GM23338 (cell line): ENCODE measurements at regions not wholly inside any gene's neighbourhood (a gene's known extent, or its start where the extent isn't known, plus 50 kb on each side); places are given as distances from the start of the nearest gene placed in this dataset.

Source experiments
- ATAC-seq: fragments of 200-7000 bp; cut with Tn5 transposase; 3 replicates; pipeline ENCODE4 v1.9.1; 2020
- DNase-seq: peaks from one replicate; pipeline ENCODE4 v3.0.0-alpha.2; 2015; ENCODE audit warnings: low spot score
- H2AFZ ChIP-seq: fragments of 200-600 bp; sonication (generic); 2 replicates; pipeline ENCODE4 v1.8.0; 2016; ENCODE audit warnings: antibody characterized with exemption, mild to moderate bottlenecking, moderate library complexity
- H3F3A ChIP-seq: fragments of 200-600 bp; sonication (generic); replicated peaks from 2 replicates; pipeline ENCODE4 v1.8.0; 2017; ENCODE audit warnings: antibody characterized with exemption, mixed run types, low read depth
- H3K27ac ChIP-seq: fragments of 200-600 bp; sonication (generic); 2 replicates; pipeline ENCODE4 v1.6.1; 2016; ENCODE audit warnings: low read depth
- H3K27me3 ChIP-seq: fragments of 200-600 bp; sonication (generic); 2 replicates; pipeline ENCODE4 v1.8.0; 2016; ENCODE audit warnings: mild to moderate bottlenecking, mixed run types, moderate library complexity; ENCODE audit not compliant: insufficient read depth
- H3K36me3 ChIP-seq: fragments of 200-600 bp; sonication (generic); 2 replicates; pipeline ENCODE4 v1.8.0; 2016; ENCODE audit warnings: mild to moderate bottlenecking; ENCODE audit not compliant: insufficient read depth
- H3K4me1 ChIP-seq: fragments of 200-600 bp; sonication (generic); 2 replicates; pipeline ENCODE4 v1.8.0; 2016; ENCODE audit warnings: mild to moderate bottlenecking, moderate library complexity; ENCODE audit not compliant: insufficient read depth
- H3K4me2 ChIP-seq: fragments of 200-600 bp; sonication (generic); 2 replicates; pipeline ENCODE4 v1.7.1; 2017; ENCODE audit warnings: mixed run types
- H3K4me3 ChIP-seq: fragments of 200-600 bp; sonication (generic); 2 replicates; pipeline ENCODE4 v1.6.1; 2016; ENCODE audit warnings: mixed run types
- H3K79me2 ChIP-seq: fragments of 200-600 bp; sonication (generic); replicated peaks from 2 replicates; pipeline ENCODE4 v1.8.0; 2017; ENCODE audit warnings: mild to moderate bottlenecking; ENCODE audit not compliant: insufficient read depth
- H3K9me2 ChIP-seq: fragments of 200-600 bp; sonication (generic); 2 replicates; pipeline ENCODE4 v1.8.0; 2017; ENCODE audit not compliant: insufficient read depth
- H4K20me1 ChIP-seq: fragments of 200-600 bp; sonication (generic); replicated peaks from 2 replicates; pipeline ENCODE4 v1.8.0; 2017; ENCODE audit warnings: mild to moderate bottlenecking; ENCODE audit not compliant: insufficient read depth
- H3K27ac Mint-ChIP-seq: 2 replicates; pipeline ENCODE4 v1.8.0; 2020; ENCODE audit warnings: inconsistent platforms, mild to moderate bottlenecking, moderate library complexity, mixed read lengths
- H3K27me3 Mint-ChIP-seq: 3 replicates; pipeline ENCODE4 v1.8.0; 2022; ENCODE audit warnings: low read depth, mild to moderate bottlenecking, moderate library complexity, mixed read lengths, inconsistent platforms; ENCODE audit not compliant: insufficient read depth, poor library complexity
- H3K36me3 Mint-ChIP-seq: 3 replicates; pipeline ENCODE4 v1.8.0; 2021; ENCODE audit warnings: low read depth, mild to moderate bottlenecking, inconsistent platforms, moderate library complexity, mixed read lengths
- H3K4me1 Mint-ChIP-seq: 3 replicates; pipeline ENCODE4 v1.8.0; 2020; ENCODE audit warnings: mild to moderate bottlenecking, inconsistent platforms, mixed read lengths
- H3K4me3 Mint-ChIP-seq: 3 replicates; pipeline ENCODE4 v1.8.0; 2021; ENCODE audit warnings: moderate library complexity, mild to moderate bottlenecking, inconsistent platforms, mixed read lengths
- H3K9me3 Mint-ChIP-seq: 3 replicates; pipeline ENCODE4 v1.8.0; 2020; ENCODE audit warnings: moderate library complexity, mild to moderate bottlenecking, inconsistent platforms, mixed read lengths
- CREB1 ChIP-seq: fragments of 250-450 bp; sonication (Bioruptor Pico); IDR thresholded peaks from 2 replicates; pipeline ENCODE4 v1.5.0; 2020; ENCODE audit warnings: low read depth, mild to moderate bottlenecking, moderate library complexity
- EZH2 ChIP-seq: fragments of 200-600 bp; sonication (generic); IDR thresholded peaks from one replicate; pipeline ENCODE4 v1.8.0; 2017; ENCODE audit warnings: antibody characterized with exemption, mild to moderate bottlenecking, low read depth; ENCODE audit not compliant: unreplicated experiment
- EZH2phosphoT487 ChIP-seq: fragments of 200-600 bp; sonication (generic); IDR thresholded peaks from one replicate; pipeline ENCODE4 v1.8.1; 2018; ENCODE audit warnings: antibody characterized with exemption; ENCODE audit not compliant: unreplicated experiment
- JUNB ChIP-seq: IDR thresholded peaks from one replicate; pipeline ENCODE4 v1.6.1; 2016; ENCODE audit warnings: antibody characterized with exemption; ENCODE audit not compliant: unreplicated experiment
- NANOG ChIP-seq: IDR thresholded peaks from 2 replicates; pipeline ENCODE4 v1.6.1; 2016; ENCODE audit warnings: antibody characterized with exemption, borderline replicate concordance
- POLR2AphosphoS5 ChIP-seq: IDR thresholded peaks from 2 replicates; pipeline ENCODE4 v1.6.1; 2016; ENCODE audit warnings: antibody characterized with exemption, low read depth
- STAT1 ChIP-seq: IDR thresholded peaks from one replicate; pipeline ENCODE4 v1.6.1; 2016; ENCODE audit warnings: antibody characterized with exemption; ENCODE audit not compliant: unreplicated experiment
- ZNF331 ChIP-seq: fragments of 250-450 bp; sonication (Bioruptor Pico); IDR thresholded peaks from 2 replicates; pipeline ENCODE4 v1.5.0; 2020; ENCODE audit warnings: low read depth, mild to moderate bottlenecking, moderate library complexity
- TF ChIP-seq, protein P1 (sequence below): IDR thresholded peaks from 2 replicates; pipeline ENCODE4 v1.6.1; 2016; ENCODE audit warnings: antibody characterized with exemption
- TF ChIP-seq, protein P2 (sequence below): IDR thresholded peaks from one replicate; pipeline ENCODE4 v1.6.1; 2018; ENCODE audit warnings: antibody characterized with exemption; ENCODE audit not compliant: unreplicated experiment
- TF ChIP-seq, protein P3 (sequence below): fragments of 250-450 bp; sonication (Bioruptor Pico); IDR thresholded peaks from 2 replicates; pipeline ENCODE4 v1.5.0; 2020; ENCODE audit warnings: mild to moderate bottlenecking, moderate library complexity

DNA sequence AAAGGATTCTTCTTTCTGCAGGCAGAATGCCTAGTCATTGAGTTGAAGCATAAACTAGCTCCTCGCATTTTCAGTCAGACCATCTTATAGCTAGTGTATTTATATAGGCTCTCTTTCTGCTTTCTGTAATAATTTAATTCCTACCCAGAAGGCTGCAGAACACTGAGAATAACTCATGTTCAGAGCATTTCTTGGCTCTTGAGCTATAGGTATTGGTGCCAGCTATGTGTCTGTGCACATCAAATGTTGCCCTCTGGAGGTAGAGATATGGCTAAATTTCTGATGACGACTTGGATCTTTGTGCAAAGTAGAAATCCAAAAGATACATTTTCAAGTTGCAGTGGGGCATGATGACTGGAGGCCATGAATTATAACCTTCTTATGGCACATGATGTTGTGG is 336.2 kb upstream of the TPM1 start:
- H3K9me3 Mint-ChIP-seq, result no peaks in the 10 kb centered on the region
- H3K4me1 Mint-ChIP-seq, result peaks cover 11% of the 10 kb centered on the region
- no peak overlapping the region for H3K27ac Mint-ChIP-seq
- H3K79me2 ChIP-seq, result no peaks in the 10 kb centered on the region
- H3K9me2 ChIP-seq, result no peaks in the 10 kb centered on the region
- H3K27me3 Mint-ChIP-seq, result peaks cover 3% of the 10 kb centered on the region
- H4K20me1 ChIP-seq, result no peaks in the 10 kb centered on the region
- peaks cover 4% of the 10 kb centered on the region; the same call in 2 of the 3 replicates for H3K36me3 Mint-ChIP-seq
- H3K27ac ChIP-seq, result no peak overlapping the region
- DNase-seq (no peak), ATAC-seq (no peak)
- no peaks in the 10 kb centered on the region for H3K4me1 ChIP-seq
- no peak overlapping the region for H3K4me3 ChIP-seq
- TF ChIP-seq JUNB (no peak), NANOG (no peak), EZH2phosphoT487 (no peak), CREB1 (CRISPR knock-in tag) (no peak), POLR2AphosphoS5 (no peak), STAT1 (no peak), EZH2 (no peak), ZNF331 (CRISPR knock-in tag) (no peak)
- TF ChIP-seq, protein P1, sequence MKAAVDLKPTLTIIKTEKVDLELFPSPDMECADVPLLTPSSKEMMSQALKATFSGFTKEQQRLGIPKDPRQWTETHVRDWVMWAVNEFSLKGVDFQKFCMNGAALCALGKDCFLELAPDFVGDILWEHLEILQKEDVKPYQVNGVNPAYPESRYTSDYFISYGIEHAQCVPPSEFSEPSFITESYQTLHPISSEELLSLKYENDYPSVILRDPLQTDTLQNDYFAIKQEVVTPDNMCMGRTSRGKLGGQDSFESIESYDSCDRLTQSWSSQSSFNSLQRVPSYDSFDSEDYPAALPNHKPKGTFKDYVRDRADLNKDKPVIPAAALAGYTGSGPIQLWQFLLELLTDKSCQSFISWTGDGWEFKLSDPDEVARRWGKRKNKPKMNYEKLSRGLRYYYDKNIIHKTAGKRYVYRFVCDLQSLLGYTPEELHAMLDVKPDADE, result no peak
- TF ChIP-seq, protein P2, sequence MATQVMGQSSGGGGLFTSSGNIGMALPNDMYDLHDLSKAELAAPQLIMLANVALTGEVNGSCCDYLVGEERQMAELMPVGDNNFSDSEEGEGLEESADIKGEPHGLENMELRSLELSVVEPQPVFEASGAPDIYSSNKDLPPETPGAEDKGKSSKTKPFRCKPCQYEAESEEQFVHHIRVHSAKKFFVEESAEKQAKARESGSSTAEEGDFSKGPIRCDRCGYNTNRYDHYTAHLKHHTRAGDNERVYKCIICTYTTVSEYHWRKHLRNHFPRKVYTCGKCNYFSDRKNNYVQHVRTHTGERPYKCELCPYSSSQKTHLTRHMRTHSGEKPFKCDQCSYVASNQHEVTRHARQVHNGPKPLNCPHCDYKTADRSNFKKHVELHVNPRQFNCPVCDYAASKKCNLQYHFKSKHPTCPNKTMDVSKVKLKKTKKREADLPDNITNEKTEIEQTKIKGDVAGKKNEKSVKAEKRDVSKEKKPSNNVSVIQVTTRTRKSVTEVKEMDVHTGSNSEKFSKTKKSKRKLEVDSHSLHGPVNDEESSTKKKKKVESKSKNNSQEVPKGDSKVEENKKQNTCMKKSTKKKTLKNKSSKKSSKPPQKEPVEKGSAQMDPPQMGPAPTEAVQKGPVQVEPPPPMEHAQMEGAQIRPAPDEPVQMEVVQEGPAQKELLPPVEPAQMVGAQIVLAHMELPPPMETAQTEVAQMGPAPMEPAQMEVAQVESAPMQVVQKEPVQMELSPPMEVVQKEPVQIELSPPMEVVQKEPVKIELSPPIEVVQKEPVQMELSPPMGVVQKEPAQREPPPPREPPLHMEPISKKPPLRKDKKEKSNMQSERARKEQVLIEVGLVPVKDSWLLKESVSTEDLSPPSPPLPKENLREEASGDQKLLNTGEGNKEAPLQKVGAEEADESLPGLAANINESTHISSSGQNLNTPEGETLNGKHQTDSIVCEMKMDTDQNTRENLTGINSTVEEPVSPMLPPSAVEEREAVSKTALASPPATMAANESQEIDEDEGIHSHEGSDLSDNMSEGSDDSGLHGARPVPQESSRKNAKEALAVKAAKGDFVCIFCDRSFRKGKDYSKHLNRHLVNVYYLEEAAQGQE, result no peak
- TF ChIP-seq, protein P3, sequence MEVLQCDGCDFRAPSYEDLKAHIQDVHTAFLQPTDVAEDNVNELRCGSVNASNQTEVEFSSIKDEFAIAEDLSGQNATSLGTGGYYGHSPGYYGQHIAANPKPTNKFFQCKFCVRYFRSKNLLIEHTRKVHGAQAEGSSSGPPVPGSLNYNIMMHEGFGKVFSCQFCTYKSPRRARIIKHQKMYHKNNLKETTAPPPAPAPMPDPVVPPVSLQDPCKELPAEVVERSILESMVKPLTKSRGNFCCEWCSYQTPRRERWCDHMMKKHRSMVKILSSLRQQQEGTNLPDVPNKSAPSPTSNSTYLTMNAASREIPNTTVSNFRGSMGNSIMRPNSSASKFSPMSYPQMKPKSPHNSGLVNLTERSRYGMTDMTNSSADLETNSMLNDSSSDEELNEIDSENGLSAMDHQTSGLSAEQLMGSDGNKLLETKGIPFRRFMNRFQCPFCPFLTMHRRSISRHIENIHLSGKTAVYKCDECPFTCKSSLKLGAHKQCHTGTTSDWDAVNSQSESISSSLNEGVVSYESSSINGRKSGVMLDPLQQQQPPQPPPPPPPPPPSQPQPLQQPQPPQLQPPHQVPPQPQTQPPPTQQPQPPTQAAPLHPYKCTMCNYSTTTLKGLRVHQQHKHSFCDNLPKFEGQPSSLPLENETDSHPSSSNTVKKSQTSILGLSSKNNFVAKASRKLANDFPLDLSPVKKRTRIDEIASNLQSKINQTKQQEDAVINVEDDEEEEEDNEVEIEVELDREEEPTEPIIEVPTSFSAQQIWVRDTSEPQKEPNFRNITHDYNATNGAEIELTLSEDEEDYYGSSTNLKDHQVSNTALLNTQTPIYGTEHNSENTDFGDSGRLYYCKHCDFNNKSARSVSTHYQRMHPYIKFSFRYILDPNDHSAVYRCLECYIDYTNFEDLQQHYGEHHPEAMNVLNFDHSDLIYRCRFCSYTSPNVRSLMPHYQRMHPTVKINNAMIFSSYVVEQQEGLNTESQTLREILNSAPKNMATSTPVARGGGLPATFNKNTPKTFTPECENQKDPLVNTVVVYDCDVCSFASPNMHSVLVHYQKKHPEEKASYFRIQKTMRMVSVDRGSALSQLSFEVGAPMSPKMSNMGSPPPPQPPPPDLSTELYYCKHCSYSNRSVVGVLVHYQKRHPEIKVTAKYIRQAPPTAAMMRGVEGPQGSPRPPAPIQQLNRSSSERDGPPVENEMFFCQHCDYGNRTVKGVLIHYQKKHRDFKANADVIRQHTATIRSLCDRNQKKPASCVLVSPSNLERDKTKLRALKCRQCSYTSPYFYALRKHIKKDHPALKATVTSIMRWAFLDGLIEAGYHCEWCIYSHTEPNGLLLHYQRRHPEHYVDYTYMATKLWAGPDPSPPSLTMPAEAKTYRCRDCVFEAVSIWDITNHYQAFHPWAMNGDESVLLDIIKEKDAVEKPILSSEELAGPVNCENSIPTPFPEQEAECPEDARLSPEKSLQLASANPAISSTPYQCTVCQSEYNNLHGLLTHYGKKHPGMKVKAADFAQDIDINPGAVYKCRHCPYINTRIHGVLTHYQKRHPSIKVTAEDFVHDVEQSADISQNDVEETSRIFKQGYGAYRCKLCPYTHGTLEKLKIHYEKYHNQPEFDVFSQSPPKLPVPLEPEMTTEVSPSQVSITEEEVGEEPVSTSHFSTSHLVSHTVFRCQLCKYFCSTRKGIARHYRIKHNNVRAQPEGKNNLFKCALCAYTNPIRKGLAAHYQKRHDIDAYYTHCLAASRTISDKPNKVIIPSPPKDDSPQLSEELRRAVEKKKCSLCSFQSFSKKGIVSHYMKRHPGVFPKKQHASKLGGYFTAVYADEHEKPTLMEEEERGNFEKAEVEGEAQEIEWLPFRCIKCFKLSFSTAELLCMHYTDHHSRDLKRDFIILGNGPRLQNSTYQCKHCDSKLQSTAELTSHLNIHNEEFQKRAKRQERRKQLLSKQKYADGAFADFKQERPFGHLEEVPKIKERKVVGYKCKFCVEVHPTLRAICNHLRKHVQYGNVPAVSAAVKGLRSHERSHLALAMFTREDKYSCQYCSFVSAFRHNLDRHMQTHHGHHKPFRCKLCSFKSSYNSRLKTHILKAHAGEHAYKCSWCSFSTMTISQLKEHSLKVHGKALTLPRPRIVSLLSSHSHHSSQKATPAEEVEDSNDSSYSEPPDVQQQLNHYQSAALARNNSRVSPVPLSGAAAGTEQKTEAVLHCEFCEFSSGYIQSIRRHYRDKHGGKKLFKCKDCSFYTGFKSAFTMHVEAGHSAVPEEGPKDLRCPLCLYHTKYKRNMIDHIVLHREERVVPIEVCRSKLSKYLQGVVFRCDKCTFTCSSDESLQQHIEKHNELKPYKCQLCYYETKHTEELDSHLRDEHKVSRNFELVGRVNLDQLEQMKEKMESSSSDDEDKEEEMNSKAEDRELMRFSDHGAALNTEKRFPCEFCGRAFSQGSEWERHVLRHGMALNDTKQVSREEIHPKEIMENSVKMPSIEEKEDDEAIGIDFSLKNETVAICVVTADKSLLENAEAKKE, result no peak
- no peak overlapping the region for H3K4me3 Mint-ChIP-seq
- H3K36me3 ChIP-seq, result 0 out of 2 replicates have a peak, but pooled peaks cover 3% of the 10 kb centered on the region
- no peaks in the 10 kb centered on the region for H3F3A ChIP-seq
- H3K4me2 ChIP-seq, result no peak overlapping the region
- H2AFZ ChIP-seq, result no peak overlapping the region
- H3K27me3 ChIP-seq, result no peaks in the 10 kb centered on the region
